ENCODE measurements at regions not wholly inside any gene's neighbourhood (a gene's known extent, or its start where the extent isn't known, plus 50 kb on each side); places are given as distances from the start of the nearest gene placed in this dataset.
A peak's percentile ranks its signal among the peaks of the same experiment; 100 is the strongest.

DNA sequence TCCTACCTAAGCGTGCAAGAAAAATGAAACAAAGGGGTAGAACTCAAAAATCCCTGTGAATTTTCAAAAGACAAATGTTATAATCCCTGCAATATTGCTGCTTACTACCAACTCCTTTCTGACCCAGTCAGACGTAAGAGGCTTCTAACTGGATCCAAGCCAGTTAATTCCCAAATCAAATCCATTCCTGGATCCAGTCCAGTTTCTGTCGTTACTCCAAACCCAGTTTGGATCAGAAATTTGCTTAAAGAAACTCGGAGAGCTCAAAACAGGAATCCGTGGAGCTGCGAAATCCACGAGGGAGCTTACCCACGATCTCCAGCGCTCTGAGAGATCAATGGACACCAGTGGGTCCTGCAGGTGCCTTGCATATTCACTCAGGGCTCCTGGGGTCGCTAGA, 62.8 kb upstream of the IKZF2 start (continued):
- TF ChIP-seq IKZF1 (conservative IDR thresholded peaks at IDR 0.05) (no peak), RUNX3 (IDR thresholded peaks at IDR 0.05; ENCODE audit: low read length) (no peak), NBN (IDR thresholded peaks at IDR 0.05) (no peak), HDAC2 (IDR thresholded peaks at IDR 0.05) (no peak), SIX5 (IDR thresholded peaks at IDR 0.05; ENCODE audit: low read depth, low read length, severe bottlenecking) (no peak), CUX1 (IDR thresholded peaks at IDR 0.05; ENCODE audit: insufficient replicate concordance, low read depth, low read length) (no peak)

DNA sequence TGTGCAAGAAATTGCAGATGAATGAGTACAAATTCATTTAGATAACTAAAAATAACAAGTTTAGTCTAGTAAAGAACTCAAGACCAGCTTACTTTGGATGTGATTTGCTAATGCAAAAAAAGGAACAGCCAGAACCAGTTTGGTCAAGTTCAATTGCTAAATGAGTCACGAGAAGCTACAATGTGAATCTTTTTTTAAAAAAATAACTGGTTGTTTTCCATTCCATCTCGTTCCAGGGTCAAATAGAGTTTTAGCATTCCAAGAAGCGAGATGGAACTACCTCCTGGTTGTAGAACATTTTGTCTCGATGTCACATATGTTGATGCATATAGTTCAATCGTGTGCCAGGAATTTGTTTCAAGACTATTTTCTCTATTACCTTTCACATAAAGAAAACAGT, 65.0 kb upstream of the IKZF2 start:
- no peak for FAIRE-seq
- ATAC-seq = no peak
- SMC1A ChIA-PET (ENCODE audit: uncharacterized antibody, unreplicated experiment) = interaction anchor here (0.9 to 3.2 kb wide), 6 partner anchors 8 to 46 kb away, joined by 3 to 12 read pairs (median 4); no protein-coding TSS in a partner anchor
- POLR2A ChIA-PET = no interaction called here
- 2% methylated on average over 5 of the region's 5 CpGs for WGBS (ENCODE audit: insufficient coverage, insufficient replicate concordance, low lambda C conversion rate, missing lambda C conversion rate)
- no peaks in the 10 kb centered on the region for H3K36me3 ChIP-seq (ENCODE audit: control insufficient read depth in 2 of 2, insufficient read depth in 2 of 2, low read length in 1 of 2)
- no peak overlapping the region for H3K9ac ChIP-seq (ENCODE audit: control insufficient read depth, insufficient read depth, low read length)
- H3K79me2 ChIP-seq (ENCODE audit: control insufficient read depth, insufficient read depth, low read length) = no peaks in the 10 kb centered on the region
- CTCF ChIA-PET = interaction anchor here (1.0 to 1.9 kb wide), 5 partner anchors 9 to 29 kb away, joined by 3 to 6 read pairs (median 3); no protein-coding TSS in a partner anchor
- H3K27ac ChIP-seq (ENCODE audit: control insufficient read depth, insufficient read depth) = no peak overlapping the region
- H2AFZ ChIP-seq (ENCODE audit: control insufficient read depth, low read depth, low read length) = no peak overlapping the region; the same call in 1 of the 2 replicates
- BruUV-seq (replicated peaks) = no TSS peak
- DNase-seq (ENCODE audit: low read depth, low spot score) = no peak
- no peak overlapping the region for H3K4me3 ChIP-seq
- H3K4me2 ChIP-seq (ENCODE audit: control insufficient read depth, insufficient read depth) = no peak overlapping the region
- peaks cover 1% of the 10 kb centered on the region; the same call in 2 of the 3 replicates for H3K9me3 ChIP-seq (replicated peaks; ENCODE audit: control insufficient read depth, insufficient read depth, low read length)
- RAD21 ChIA-PET (ENCODE audit: unreplicated experiment) = interaction anchor here (0.7 to 2.1 kb wide), 4 partner anchors 10 to 66 kb away, joined by 3 to 5 read pairs (median 3); partner anchors contain the start of gene IKZF2
- H4K20me1 ChIP-seq (ENCODE audit: control insufficient read depth, insufficient read depth) = no peaks in the 10 kb centered on the region
- H3K27me3 ChIP-seq (replicated peaks in 1 of 2; ENCODE audit: control insufficient read depth in 2 of 2, insufficient read depth in 2 of 2, low read length in 1 of 2) = no peaks in the 10 kb centered on the region
- intact Hi-C loops (cut with micrococcal nuclease; ENCODE audit: unreplicated experiment) (no loop called here), in situ Hi-C loops (cut with MboI) (no loop called here)
- no peaks in the 10 kb centered on the region for H3K4me1 ChIP-seq (ENCODE audit: control insufficient read depth, insufficient read depth, low read length)
- TF ChIP-seq RBBP5 (conservative IDR thresholded peaks at IDR 0.05) (no peak), JUNB (IDR thresholded peaks at IDR 0.05) (0 out of 2 replicates have a peak, but pooled peaks have one; percentile 18), STAT3 (IDR thresholded peaks at IDR 0.05; ENCODE audit: low read depth, low read length) (no peak)
- TF ChIP-seq, protein P1, sequence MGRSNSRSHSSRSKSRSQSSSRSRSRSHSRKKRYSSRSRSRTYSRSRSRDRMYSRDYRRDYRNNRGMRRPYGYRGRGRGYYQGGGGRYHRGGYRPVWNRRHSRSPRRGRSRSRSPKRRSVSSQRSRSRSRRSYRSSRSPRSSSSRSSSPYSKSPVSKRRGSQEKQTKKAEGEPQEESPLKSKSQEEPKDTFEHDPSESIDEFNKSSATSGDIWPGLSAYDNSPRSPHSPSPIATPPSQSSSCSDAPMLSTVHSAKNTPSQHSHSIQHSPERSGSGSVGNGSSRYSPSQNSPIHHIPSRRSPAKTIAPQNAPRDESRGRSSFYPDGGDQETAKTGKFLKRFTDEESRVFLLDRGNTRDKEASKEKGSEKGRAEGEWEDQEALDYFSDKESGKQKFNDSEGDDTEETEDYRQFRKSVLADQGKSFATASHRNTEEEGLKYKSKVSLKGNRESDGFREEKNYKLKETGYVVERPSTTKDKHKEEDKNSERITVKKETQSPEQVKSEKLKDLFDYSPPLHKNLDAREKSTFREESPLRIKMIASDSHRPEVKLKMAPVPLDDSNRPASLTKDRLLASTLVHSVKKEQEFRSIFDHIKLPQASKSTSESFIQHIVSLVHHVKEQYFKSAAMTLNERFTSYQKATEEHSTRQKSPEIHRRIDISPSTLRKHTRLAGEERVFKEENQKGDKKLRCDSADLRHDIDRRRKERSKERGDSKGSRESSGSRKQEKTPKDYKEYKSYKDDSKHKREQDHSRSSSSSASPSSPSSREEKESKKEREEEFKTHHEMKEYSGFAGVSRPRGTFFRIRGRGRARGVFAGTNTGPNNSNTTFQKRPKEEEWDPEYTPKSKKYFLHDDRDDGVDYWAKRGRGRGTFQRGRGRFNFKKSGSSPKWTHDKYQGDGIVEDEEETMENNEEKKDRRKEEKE (IDR thresholded peaks at IDR 0.05) = no peak
- TF ChIP-seq, protein P2, sequence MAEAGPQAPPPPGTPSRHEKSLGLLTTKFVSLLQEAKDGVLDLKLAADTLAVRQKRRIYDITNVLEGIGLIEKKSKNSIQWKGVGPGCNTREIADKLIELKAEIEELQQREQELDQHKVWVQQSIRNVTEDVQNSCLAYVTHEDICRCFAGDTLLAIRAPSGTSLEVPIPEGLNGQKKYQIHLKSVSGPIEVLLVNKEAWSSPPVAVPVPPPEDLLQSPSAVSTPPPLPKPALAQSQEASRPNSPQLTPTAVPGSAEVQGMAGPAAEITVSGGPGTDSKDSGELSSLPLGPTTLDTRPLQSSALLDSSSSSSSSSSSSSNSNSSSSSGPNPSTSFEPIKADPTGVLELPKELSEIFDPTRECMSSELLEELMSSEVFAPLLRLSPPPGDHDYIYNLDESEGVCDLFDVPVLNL (IDR thresholded peaks at IDR 0.05; ENCODE audit: low read depth, low read length) = no peak
- TF ChIP-seq, protein P3, sequence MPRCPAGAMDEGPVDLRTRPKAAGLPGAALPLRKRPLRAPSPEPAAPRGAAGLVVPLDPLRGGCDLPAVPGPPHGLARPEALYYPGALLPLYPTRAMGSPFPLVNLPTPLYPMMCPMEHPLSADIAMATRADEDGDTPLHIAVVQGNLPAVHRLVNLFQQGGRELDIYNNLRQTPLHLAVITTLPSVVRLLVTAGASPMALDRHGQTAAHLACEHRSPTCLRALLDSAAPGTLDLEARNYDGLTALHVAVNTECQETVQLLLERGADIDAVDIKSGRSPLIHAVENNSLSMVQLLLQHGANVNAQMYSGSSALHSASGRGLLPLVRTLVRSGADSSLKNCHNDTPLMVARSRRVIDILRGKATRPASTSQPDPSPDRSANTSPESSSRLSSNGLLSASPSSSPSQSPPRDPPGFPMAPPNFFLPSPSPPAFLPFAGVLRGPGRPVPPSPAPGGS (IDR thresholded peaks at IDR 0.05; ENCODE audit: borderline replicate concordance, insufficient read depth, low read depth, low read length, poor library complexity, severe bottlenecking) = no peak

Data from GM12878 (cell line).